HG03060 (cell line): ENCODE measurements at regions not wholly inside any gene's neighbourhood (a gene's known extent, or its start where the extent isn't known, plus 50 kb on each side); places are given as distances from the start of the nearest gene placed in this dataset.
"Not testable (repeated sequence)": the region's sequence is repeated elsewhere in the genome, so short reads cannot be mapped to it uniquely, and the experiment has no call there.

Experiments used
- ATAC-seq: cut with Tn5 transposase; IDR thresholded peaks from one replicate; pipeline ENCODE4 v1.9.1; 2021; ENCODE audit warnings: low read depth, moderate number of reproducible peaks; ENCODE audit not compliant: unreplicated experiment

- no peak for ATAC-seq
Measured at GRCh38 chr3:101994386-101994785, 145.1 kb downstream of the NFKBIZ start.

GRCh38 chr3:101995371-101996046 lies 146.2 kb downstream of the NFKBIZ start:
- no peak for ATAC-seq

GRCh38 chr3:101996832-101997231 lies 147.5 kb downstream of the NFKBIZ start:
- ATAC-seq, result no peak

GRCh38 chr3:101998256-101998926 lies 149.1 kb downstream of the NFKBIZ start:
- no peak for ATAC-seq

- ATAC-seq, result no peak
Measured at GRCh38 chr3:101999177-101999779, 150.0 kb downstream of the NFKBIZ start.

GRCh38 chr3:102000620-102001209 lies 151.4 kb downstream of the NFKBIZ start:
- no peak for ATAC-seq

GRCh38 chr3:102002056-102002455 lies 152.7 kb downstream of the NFKBIZ start:
- no peak for ATAC-seq

- ATAC-seq, result no peak
Measured at GRCh38 chr3:102004561-102004960, 155.2 kb downstream of the NFKBIZ start.

- ATAC-seq, result no peak
Measured at GRCh38 chr3:102005551-102005950, 156.2 kb downstream of the NFKBIZ start.

- ATAC-seq, result no peak
Measured at GRCh38 chr3:102006812-102007485, 157.6 kb downstream of the NFKBIZ start.

GRCh38 chr3:102008436-102008835 lies 159.1 kb downstream of the NFKBIZ start:
- ATAC-seq, result not testable (repeated sequence)

GRCh38 chr3:102016417-102016816 lies 167.1 kb downstream of the NFKBIZ start:
- no peak for ATAC-seq

GRCh38 chr3:102017784-102018183 lies 168.5 kb downstream of the NFKBIZ start:
- ATAC-seq, result no peak

GRCh38 chr3:102018551-102018950 lies 169.2 kb downstream of the NFKBIZ start:
- ATAC-seq, result no peak

- ATAC-seq, result no peak
Measured at GRCh38 chr3:102020735-102021134, 171.4 kb downstream of the NFKBIZ start.

- ATAC-seq, result no peak
Measured at GRCh38 chr3:102024270-102024904, 175.1 kb downstream of the NFKBIZ start.

GRCh38 chr3:102025606-102026270 lies 176.4 kb downstream of the NFKBIZ start:
- ATAC-seq, result no peak

- no peak for ATAC-seq
Measured at GRCh38 chr3:102026656-102027055, 177.3 kb downstream of the NFKBIZ start.

- ATAC-seq, result no peak
Measured at GRCh38 chr3:102030661-102031060, 181.3 kb downstream of the NFKBIZ start.

- no peak for ATAC-seq
Measured at GRCh38 chr3:102031834-102032233, 182.5 kb downstream of the NFKBIZ start.
